HEK293 (cell line): ENCODE measurements at regions not wholly inside any gene's neighbourhood (a gene's known extent, or its start where the extent isn't known, plus 50 kb on each side); places are given as distances from the start of the nearest gene placed in this dataset.

Experiments used
- CTCF ChIA-PET: fragments of 350-600 bp; formaldehyde crosslinking; extraction: SDS; loops from one replicate; lab custom pipeline; 2021; ENCODE audit warnings: antibody characterized with exemption; lab: Yijun Ruan, JAX
- POLR2A ChIA-PET: fragments of 300-600 bp; formaldehyde crosslinking; extraction: SDS; loops from one replicate; lab custom pipeline; 2020; ENCODE audit warnings: antibody characterized with exemption, inconsistent platforms; lab: Yijun Ruan, JAX
- H3K27ac ChIP-seq: fragments of 200-500 bp; sonication (Bioruptor generic); 2 replicates; pipeline ENCODE4 v1.5.1; 2014; ENCODE audit warnings: low read depth, low read length, control low read depth, inconsistent platforms; ENCODE audit errors: extremely low read depth
- H3K36me3 ChIP-seq, 2 experiments: fragments of 200-500 bp in 1 of 2; sonication (Bioruptor generic) in 1 of 2; 1 replicate in 1 of 2; 2 replicates in 1 of 2; pipeline ENCODE4 v1.5.1; 2014 to 2017; ENCODE audit warnings: inconsistent platforms in 2 of 2, low read length in 2 of 2; ENCODE audit not compliant: control insufficient read depth in 2 of 2, insufficient read depth in 1 of 2
- H3K4me1 ChIP-seq: fragments of 200-500 bp; sonication (Bioruptor generic); 2 replicates; pipeline ENCODE4 v1.5.1; 2014; ENCODE audit warnings: mild to moderate bottlenecking, low read length, inconsistent platforms; ENCODE audit not compliant: control insufficient read depth, insufficient read depth
- H3K4me3 ChIP-seq: 2 replicates; pipeline ENCODE4 v1.5.1; 2011; ENCODE audit warnings: low read depth, mild to moderate bottlenecking, control low read depth, low read length, moderate library complexity
- H3K9me3 ChIP-seq: fragments of 200-500 bp; sonication (Bioruptor generic); 2 replicates; pipeline ENCODE4 v1.5.1; 2014; ENCODE audit warnings: low read depth, low read length, inconsistent platforms; ENCODE audit not compliant: control insufficient read depth, insufficient read depth
- CTCF ChIP-seq: fragments of 450-650 bp; formaldehyde crosslinking; IDR thresholded peaks from 2 replicates; pipeline ENCODE4 v1.5.1; 2016; ENCODE audit warnings: missing biosample characterization, missing genetic modification characterization
- GFI1B ChIP-seq: fragments of 450-650 bp; formaldehyde crosslinking; IDR thresholded peaks from 2 replicates; pipeline ENCODE4 v1.5.1; 2016; ENCODE audit warnings: missing biosample characterization, missing genetic modification characterization
- GLI4 ChIP-seq: fragments of 450-650 bp; formaldehyde crosslinking; IDR thresholded peaks from 2 replicates; pipeline ENCODE4 v1.5.1; 2016; ENCODE audit warnings: missing biosample characterization, missing genetic modification characterization
- HOXC10 ChIP-seq: sonication (generic); formaldehyde crosslinking; IDR thresholded peaks from 2 replicates; pipeline ENCODE4 v1.8.1; 2023; ENCODE audit warnings: mild to moderate bottlenecking, missing genetic modification reagents
- YY2 ChIP-seq: fragments of 450-650 bp; formaldehyde crosslinking; IDR thresholded peaks from 2 replicates; pipeline ENCODE4 v1.5.1; 2016; ENCODE audit warnings: missing biosample characterization, missing genetic modification characterization
- ZFHX2 ChIP-seq: fragments of 450-650 bp; formaldehyde crosslinking; conservative IDR thresholded peaks from 2 replicates; pipeline ENCODE4 v1.5.1; 2016; ENCODE audit warnings: missing biosample characterization, missing genetic modification characterization
- ZNF114 ChIP-seq: fragments of 450-650 bp; formaldehyde crosslinking; IDR thresholded peaks from 2 replicates; pipeline ENCODE4 v1.5.0; 2017; ENCODE audit warnings: missing biosample characterization, missing genetic modification characterization
- ZNF148 ChIP-seq: fragments of 450-650 bp; formaldehyde crosslinking; IDR thresholded peaks from 2 replicates; pipeline ENCODE4 v1.5.0; 2017; ENCODE audit warnings: missing biosample characterization, missing genetic modification characterization, borderline replicate concordance
- ZNF248 ChIP-seq: fragments of 450-650 bp; formaldehyde crosslinking; IDR thresholded peaks from 2 replicates; pipeline ENCODE4 v1.5.1; 2017; ENCODE audit warnings: missing biosample characterization, missing genetic modification characterization
- ZNF26 ChIP-seq: fragments of 450-650 bp; formaldehyde crosslinking; IDR thresholded peaks from 2 replicates; pipeline ENCODE4 v1.5.1; 2016; ENCODE audit warnings: missing biosample characterization, missing genetic modification characterization
- ZNF398 ChIP-seq: fragments of 450-650 bp; formaldehyde crosslinking; IDR thresholded peaks from 2 replicates; pipeline ENCODE4 v1.5.1; 2017; ENCODE audit warnings: missing biosample characterization, missing genetic modification characterization
- ZNF529 ChIP-seq: fragments of 450-650 bp; formaldehyde crosslinking; IDR thresholded peaks from 2 replicates; pipeline ENCODE4 v1.5.1; 2017; ENCODE audit warnings: missing genetic modification characterization, missing biosample characterization; ENCODE audit not compliant: insufficient replicate concordance
- ZNF549 ChIP-seq: fragments of 450-650 bp; IDR thresholded peaks from 2 replicates; pipeline ENCODE4 v1.5.1; 2018; ENCODE audit warnings: missing biosample characterization, missing genetic modification characterization, mild to moderate bottlenecking, inconsistent platforms, moderate library complexity
- ZNF555 ChIP-seq: fragments of 450-650 bp; formaldehyde crosslinking; conservative IDR thresholded peaks from 2 replicates; pipeline ENCODE4 v1.5.1; 2017; ENCODE audit warnings: missing biosample characterization, mild to moderate bottlenecking, missing genetic modification characterization, inconsistent platforms
- ZNF664 ChIP-seq: fragments of 450-650 bp; formaldehyde crosslinking; IDR thresholded peaks from 2 replicates; pipeline ENCODE4 v1.5.1; 2016; ENCODE audit warnings: missing biosample characterization, missing genetic modification characterization
- ZNF677 ChIP-seq: fragments of 450-650 bp; IDR thresholded peaks from 2 replicates; pipeline ENCODE4 v1.5.0; 2018; ENCODE audit warnings: missing biosample characterization, mild to moderate bottlenecking, missing genetic modification characterization, moderate library complexity
- ZNF768 ChIP-seq: fragments of 450-650 bp; formaldehyde crosslinking; IDR thresholded peaks from 2 replicates; pipeline ENCODE4 v1.5.1; 2018; ENCODE audit warnings: missing biosample characterization, mild to moderate bottlenecking, missing genetic modification characterization
- ZSCAN18 ChIP-seq: fragments of 450-650 bp; formaldehyde crosslinking; IDR thresholded peaks from 2 replicates; pipeline ENCODE4 v1.5.1; 2016; ENCODE audit warnings: missing biosample characterization, missing genetic modification characterization

- Histone ChIP-seq H3K9me3 (no peaks in the 10 kb centered on the region), H3K27ac (no peak overlapping the region), H3K36me3 (no peaks in the 10 kb centered on the region), H3K4me3 (no peak overlapping the region), H3K4me1 (no peaks in the 10 kb centered on the region)
- TF ChIP-seq ZNF664 (tag by site-specific recombination) = no peak
- no peak for TF ChIP-seq ZNF677 (tag by site-specific recombination)
- no peak for TF ChIP-seq ZNF114
- TF ChIP-seq ZNF248 (tag by site-specific recombination) = no peak
- no peak for TF ChIP-seq ZNF26
- TF ChIP-seq CTCF = no peak
- TF ChIP-seq ZNF529 (tag by site-specific recombination) = no peak
- TF ChIP-seq YY2 = no peak
- TF ChIP-seq ZNF398 (tag by site-specific recombination) = no peak
- no peak for TF ChIP-seq ZNF768 (tag by site-specific recombination)
- TF ChIP-seq GLI4 = no peak
- TF ChIP-seq ZNF549 (tag by site-specific recombination) = no peak
- no peak for TF ChIP-seq GFI1B (tag by site-specific recombination)
- TF ChIP-seq ZNF555 = no peak
- no peak for TF ChIP-seq ZFHX2
- TF ChIP-seq ZNF148 = no peak
- no peak for TF ChIP-seq HOXC10 (CRISPR knock-in tag)
- no peak for TF ChIP-seq ZSCAN18 (tag by site-specific recombination)
- ChIA-PET POLR2A (no interaction called here), CTCF (interaction anchor here (0.6 kb wide), 1 partner anchor 10 kb away, joined by 3 read pairs; no protein-coding TSS in a partner anchor)
Observed at GRCh38 chr6:163686301-163686700, 271.8 kb downstream of the QKI start.
